GM23248 (cell line): ENCODE measurements at regions not wholly inside any gene's neighbourhood (a gene's known extent, or its start where the extent isn't known, plus 50 kb on each side); places are given as distances from the start of the nearest gene placed in this dataset.

Source experiments
- DNase-seq: peaks from one replicate; pipeline ENCODE4 v3.0.0-alpha.2; 2015
- H2AFZ ChIP-seq: fragments of 200-600 bp; sonication (generic); 2 replicates; pipeline ENCODE4 v1.6.1; 2016; ENCODE audit warnings: antibody characterized with exemption
- H3F3A ChIP-seq: fragments of 200-600 bp; sonication (generic); 2 replicates; pipeline ENCODE4 v1.6.1; 2016; ENCODE audit warnings: mild to moderate bottlenecking, antibody characterized with exemption, mixed run types; ENCODE audit not compliant: insufficient read depth
- H3K27ac ChIP-seq: fragments of 200-600 bp; sonication (generic); 2 replicates; pipeline ENCODE4 v1.5.1; 2016; ENCODE audit warnings: mild to moderate bottlenecking
- H3K27me3 ChIP-seq: fragments of 200-600 bp; sonication (generic); replicated peaks from 2 replicates; pipeline ENCODE4 v1.6.1; 2016; ENCODE audit warnings: mild to moderate bottlenecking; ENCODE audit not compliant: insufficient read depth
- H3K36me3 ChIP-seq: fragments of 200-600 bp; sonication (generic); 2 replicates; pipeline ENCODE4 v1.6.1; 2016; ENCODE audit warnings: low read depth, mild to moderate bottlenecking
- H3K4me1 ChIP-seq: fragments of 200-600 bp; sonication (generic); 2 replicates; pipeline ENCODE4 v1.6.1; 2016; ENCODE audit warnings: mild to moderate bottlenecking; ENCODE audit not compliant: insufficient read depth
- H3K4me2 ChIP-seq: fragments of 200-600 bp; sonication (generic); one replicate; pipeline ENCODE4 v1.6.1; 2016; ENCODE audit warnings: mild to moderate bottlenecking; ENCODE audit not compliant: unreplicated experiment
- H3K4me3 ChIP-seq: fragments of 200-600 bp; sonication (generic); 2 replicates; pipeline ENCODE4 v1.5.1; 2016; ENCODE audit warnings: mild to moderate bottlenecking
- H3K79me2 ChIP-seq: fragments of 200-600 bp; sonication (generic); 2 replicates; pipeline ENCODE4 v1.6.1; 2016; ENCODE audit warnings: mild to moderate bottlenecking; ENCODE audit not compliant: insufficient read depth
- H3K9ac ChIP-seq: fragments of 200-600 bp; sonication (generic); 2 replicates; pipeline ENCODE4 v1.6.1; 2016; ENCODE audit warnings: mild to moderate bottlenecking
- H3K9me2 ChIP-seq: fragments of 200-600 bp; sonication (generic); 2 replicates; pipeline ENCODE4 v1.6.1; 2016; ENCODE audit warnings: mixed run types, mild to moderate bottlenecking, moderate library complexity; ENCODE audit not compliant: insufficient read depth
- H3K9me3 ChIP-seq: fragments of 200-600 bp; sonication (generic); one replicate; pipeline ENCODE4 v1.6.1; 2017; ENCODE audit warnings: low read depth
- H4K20me1 ChIP-seq: fragments of 200-600 bp; sonication (generic); 2 replicates; pipeline ENCODE4 v1.6.0; 2016; ENCODE audit not compliant: insufficient read depth
- EZH2 ChIP-seq: fragments of 200-600 bp; sonication (generic); IDR thresholded peaks from 2 replicates; pipeline ENCODE4 v1.6.1; 2018; ENCODE audit warnings: antibody characterized with exemption, mild to moderate bottlenecking; ENCODE audit not compliant: insufficient read depth, poor library complexity, severe bottlenecking
- EZH2phosphoT487 ChIP-seq: fragments of 200-600 bp; sonication (generic); IDR thresholded peaks from 2 replicates; pipeline ENCODE4 v1.6.1; 2018; ENCODE audit warnings: antibody characterized with exemption, moderate library complexity, mild to moderate bottlenecking, low read depth; ENCODE audit not compliant: insufficient read depth
- WGBS, 2 experiments: methylation state at CpG; one replicate each; pipeline ENCODE4 v1.1.6; 2015 to 2017; ENCODE audit warnings: low lambda C conversion rate in 2 of 2, low coverage in 1 of 2; ENCODE audit errors: missing lambda C conversion rate in 2 of 2; 5-methylcytosine and 5-hydroxymethylcytosine counted together
- in situ Hi-C: fragments of 300-500 bp; cut with MboI; formaldehyde crosslinking; loops from 2 replicates; pipeline ENCODE4 v1.15.0; 2020

DNA sequence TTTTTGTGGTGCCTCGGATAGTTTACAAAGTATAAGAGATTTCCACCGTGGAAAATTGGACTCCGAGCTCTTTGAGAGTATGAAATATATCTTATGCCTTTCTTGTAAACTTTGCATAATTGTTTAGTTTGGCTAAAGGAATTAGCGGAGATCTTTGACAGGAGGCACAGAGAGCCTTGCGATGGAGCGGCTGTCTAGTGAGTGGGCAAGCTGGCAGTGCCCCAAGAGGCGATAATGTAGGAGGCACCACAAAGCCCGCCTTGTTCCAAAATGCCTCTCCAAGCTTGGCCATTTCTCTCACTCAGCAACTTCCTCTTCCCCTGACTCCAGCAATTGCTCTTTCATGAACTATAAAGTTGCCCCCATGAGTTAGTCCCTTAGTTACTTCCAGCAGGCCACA, 270.1 kb upstream of the PRICKLE1 start:
- in situ Hi-C loops = no loop called here
- no peak overlapping the region for H3K4me2 ChIP-seq
- DNase-seq = no peak

DNA sequence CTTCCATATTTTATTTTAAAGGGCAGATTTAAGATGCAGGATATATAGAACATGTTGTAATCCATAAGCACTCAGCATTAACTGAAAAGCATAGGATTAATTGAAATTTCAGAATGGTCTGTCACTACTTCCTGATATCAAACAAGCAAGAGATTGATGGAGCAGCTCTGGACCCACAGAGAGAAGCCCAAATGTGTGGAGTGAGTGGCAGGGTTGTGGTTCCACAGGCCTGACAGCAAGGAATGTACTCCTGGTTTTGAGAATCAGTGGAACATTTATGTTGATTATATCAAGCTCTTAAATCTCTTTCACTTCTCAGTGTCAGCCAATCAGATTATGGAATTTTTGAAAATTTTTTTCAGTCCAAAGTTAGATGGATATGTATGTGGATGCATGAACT, 267.6 kb upstream of the PRICKLE1 start:
- Histone ChIP-seq H3K4me2 (no peak overlapping the region), H4K20me1 (no peaks in the 10 kb centered on the region), H3K79me2 (no peaks in the 10 kb centered on the region), H3K9ac (no peak overlapping the region), H2AFZ (no peak overlapping the region), H3K4me3 (no peak overlapping the region), H3K9me3 (no peaks in the 10 kb centered on the region), H3K27me3 (no peaks in the 10 kb centered on the region), H3K9me2 (no peaks in the 10 kb centered on the region; the same call in 1 of the 2 replicates), H3K36me3 (no peaks in the 10 kb centered on the region), H3K4me1 (peaks cover 10% of the 10 kb centered on the region), H3F3A (no peaks in the 10 kb centered on the region), H3K27ac (no peak overlapping the region)
- DNase-seq = no peak
- in situ Hi-C loops = no loop called here
- no peak for TF ChIP-seq EZH2phosphoT487
- TF ChIP-seq EZH2 = no peak

More for the DNA sequence above, 270.1 kb upstream of the PRICKLE1 start:
- TF ChIP-seq EZH2 (no peak), EZH2phosphoT487 (no peak)
- Histone ChIP-seq H3K27ac (no peak overlapping the region), H3F3A (no peaks in the 10 kb centered on the region), H3K27me3 (no peaks in the 10 kb centered on the region), H3K9me3 (no peaks in the 10 kb centered on the region), H3K9me2 (no peaks in the 10 kb centered on the region; the same call in 1 of the 2 replicates), H3K4me3 (no peak overlapping the region), H3K4me1 (peaks cover 10% of the 10 kb centered on the region), H3K36me3 (no peaks in the 10 kb centered on the region), H3K79me2 (no peaks in the 10 kb centered on the region), H2AFZ (no peak overlapping the region), H4K20me1 (no peaks in the 10 kb centered on the region), H3K9ac (no peak overlapping the region)
- 89 to 91% methylated on average over 8 of the region's 8 CpGs for WGBS, 2 experiments

DNA sequence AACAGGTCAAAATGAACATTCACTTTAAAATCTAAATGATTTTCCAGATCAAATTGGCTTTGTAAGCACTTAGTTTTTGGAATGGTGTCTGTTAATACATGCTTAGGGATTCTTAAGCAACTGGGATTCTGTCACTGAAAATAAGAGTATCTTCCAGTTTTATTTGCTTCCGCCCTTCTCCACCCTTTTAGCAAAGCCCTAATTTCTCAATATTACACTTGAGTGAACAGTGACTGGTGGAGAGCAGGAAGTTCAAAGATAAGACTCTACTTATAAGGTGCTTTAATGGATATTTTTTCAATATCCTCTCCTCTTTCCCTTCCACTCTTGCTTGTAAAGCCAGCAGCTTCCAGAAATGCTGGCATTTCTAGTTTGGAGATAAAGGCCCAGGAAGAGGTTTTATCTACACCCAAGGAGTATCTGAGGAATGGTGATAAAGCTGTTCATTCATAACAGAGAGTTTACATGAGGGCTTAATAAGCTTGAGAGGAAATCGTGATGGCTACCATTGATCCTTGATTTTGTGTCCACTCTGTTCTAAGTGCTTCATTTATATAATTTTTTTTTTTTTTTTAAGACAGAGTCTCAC, 265.9 kb upstream of the PRICKLE1 start:
- WGBS, 2 experiments = 76 to 77% methylated on average over 2 of the region's 2 CpGs

DNA sequence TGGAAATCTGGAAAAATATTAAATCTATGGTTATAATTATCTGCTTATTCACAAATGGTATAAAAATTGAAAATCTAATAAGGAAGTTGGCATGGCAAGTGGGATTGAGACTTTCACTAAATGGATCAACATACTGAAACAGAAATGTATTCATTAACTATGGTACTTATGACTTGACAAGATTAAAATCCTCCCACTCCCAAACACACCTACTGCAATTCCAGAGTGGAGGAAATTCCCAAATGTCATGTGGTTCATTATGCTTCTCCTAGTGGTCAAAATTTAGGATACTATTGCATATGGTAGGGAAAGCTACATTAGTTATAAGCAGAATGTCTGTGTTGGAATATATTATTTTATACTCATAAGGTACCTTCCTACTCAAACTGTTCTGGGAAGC, 265.3 kb upstream of the PRICKLE1 start:
- no peak for TF ChIP-seq EZH2
- TF ChIP-seq EZH2phosphoT487 = no peak
- in situ Hi-C loops = no loop called here

More for the DNA sequence above, 265.9 kb upstream of the PRICKLE1 start:
- in situ Hi-C loops = no loop called here
- Histone ChIP-seq H3K4me2 (no peak overlapping the region), H3K27me3 (no peaks in the 10 kb centered on the region), H3K4me3 (no peak overlapping the region), H3K79me2 (no peaks in the 10 kb centered on the region), H4K20me1 (no peaks in the 10 kb centered on the region), H3F3A (no peaks in the 10 kb centered on the region), H3K27ac (no peak overlapping the region), H3K36me3 (no peaks in the 10 kb centered on the region), H2AFZ (no peak overlapping the region), H3K4me1 (peaks cover 5% of the 10 kb centered on the region), H3K9ac (no peak overlapping the region), H3K9me2 (no peaks in the 10 kb centered on the region; the same call in 1 of the 2 replicates), H3K9me3 (no peaks in the 10 kb centered on the region)
- no peak for DNase-seq
- no peak for TF ChIP-seq EZH2
- no peak for TF ChIP-seq EZH2phosphoT487

DNA sequence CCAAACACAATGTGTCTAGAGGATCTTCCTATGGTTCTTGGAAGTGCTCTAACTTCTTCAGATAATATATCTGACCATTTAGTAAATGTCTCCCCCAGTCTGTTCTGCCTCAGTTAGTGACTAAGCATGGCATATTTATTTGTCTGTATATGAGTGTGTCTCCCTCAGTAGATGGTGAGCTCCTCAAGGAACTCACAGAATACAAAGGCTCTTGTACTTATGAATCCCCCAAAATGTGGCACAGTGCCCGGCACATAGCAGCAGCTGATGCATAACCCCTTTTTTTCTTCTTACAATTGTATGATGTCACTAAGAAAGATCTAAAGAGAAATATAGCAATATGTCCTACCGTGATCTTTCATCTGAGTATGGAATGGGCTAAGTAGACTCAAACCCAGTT, 264.7 kb upstream of the PRICKLE1 start:
- DNase-seq = no peak
- no peaks in the 10 kb centered on the region for H3F3A ChIP-seq
- H3K9me2 ChIP-seq = no peaks in the 10 kb centered on the region; the same call in 1 of the 2 replicates
- H2AFZ ChIP-seq = no peak overlapping the region
- 46 to 58% methylated on average over 2 of the region's 2 CpGs for WGBS, 2 experiments
- H3K4me2 ChIP-seq = no peak overlapping the region
- H3K36me3 ChIP-seq = no peaks in the 10 kb centered on the region
- no peaks in the 10 kb centered on the region for H3K4me1 ChIP-seq
- TF ChIP-seq EZH2 = no peak
- no peaks in the 10 kb centered on the region for H3K27me3 ChIP-seq
- H3K4me3 ChIP-seq = no peak overlapping the region
- in situ Hi-C loops = no loop called here
- H4K20me1 ChIP-seq = no peaks in the 10 kb centered on the region
- H3K9me3 ChIP-seq = no peaks in the 10 kb centered on the region
- H3K79me2 ChIP-seq = no peaks in the 10 kb centered on the region
- no peak overlapping the region for H3K27ac ChIP-seq
- no peak overlapping the region for H3K9ac ChIP-seq

More for the DNA sequence above, 265.3 kb upstream of the PRICKLE1 start:
- H3K4me3 ChIP-seq = no peak overlapping the region
- no peaks in the 10 kb centered on the region for H3K27me3 ChIP-seq
- H3K9ac ChIP-seq = no peak overlapping the region
- no peak overlapping the region for H2AFZ ChIP-seq
- H3K4me1 ChIP-seq = no peaks in the 10 kb centered on the region
- H3K9me3 ChIP-seq = no peaks in the 10 kb centered on the region
- no peaks in the 10 kb centered on the region; the same call in 1 of the 2 replicates for H3K9me2 ChIP-seq
- no peak overlapping the region for H3K4me2 ChIP-seq
- no peaks in the 10 kb centered on the region for H3K79me2 ChIP-seq
- no peaks in the 10 kb centered on the region for H4K20me1 ChIP-seq
- H3K27ac ChIP-seq = no peak overlapping the region
- no peaks in the 10 kb centered on the region for H3K36me3 ChIP-seq
- DNase-seq = no peak
- H3F3A ChIP-seq = no peaks in the 10 kb centered on the region
